HepG2 (cell line): ENCODE measurements at regions not wholly inside any gene's neighbourhood (a gene's known extent, or its start where the extent isn't known, plus 50 kb on each side); places are given as distances from the start of the nearest gene placed in this dataset.
"Not testable (repeated sequence)": the region's sequence is repeated elsewhere in the genome, so short reads cannot be mapped to it uniquely, and the experiment has no call there.

Source experiments
- RXRA ChIP-seq: sonication (generic); formaldehyde crosslinking; IDR thresholded peaks from 2 replicates; pipeline ENCODE4 v1.5.1; 2020; ENCODE audit warnings: missing genetic modification reagents
- SAFB2 ChIP-seq: sonication (generic); formaldehyde crosslinking; IDR thresholded peaks from 2 replicates; pipeline ENCODE4 v1.5.1; 2020; ENCODE audit warnings: missing genetic modification reagents, low read depth, mild to moderate bottlenecking, borderline replicate concordance
- ZSCAN29 ChIP-seq: sonication (generic); formaldehyde crosslinking; conservative IDR thresholded peaks from 2 replicates; pipeline ENCODE4 v1.4.0; 2020; ENCODE audit warnings: mild to moderate bottlenecking, missing genetic modification reagents
- TF ChIP-seq, protein P1 (sequence below): fragments of 450-650 bp; IDR thresholded peaks from 2 replicates; pipeline ENCODE4 v1.6.1; 2016
- TF ChIP-seq, protein P2 (sequence below): sonication (generic); formaldehyde crosslinking; IDR thresholded peaks from 2 replicates; pipeline ENCODE4 v1.5.0; 2020; ENCODE audit warnings: mild to moderate bottlenecking, missing genetic modification reagents, moderate library complexity

DNA sequence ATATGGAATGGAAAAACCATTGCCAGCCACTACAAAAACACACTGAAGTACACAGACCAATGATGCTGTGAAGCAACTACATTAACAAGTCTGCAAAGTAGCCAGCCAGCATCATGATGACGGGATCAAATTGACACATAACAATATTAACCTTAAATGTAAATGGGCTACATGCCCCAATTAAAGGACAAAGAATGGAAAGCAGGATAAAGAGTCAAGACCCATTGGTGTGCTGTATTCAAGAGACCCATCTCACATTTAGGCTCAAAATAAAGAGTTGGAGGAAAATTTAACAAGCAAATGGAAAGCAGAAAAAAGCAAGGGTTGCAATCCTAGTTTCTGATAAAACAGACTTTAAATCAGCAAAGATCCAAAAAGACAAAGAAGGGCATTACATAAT lies 188.5 kb upstream of the HAND2 start:
- TF ChIP-seq ZSCAN29 (CRISPR knock-in tag); RXRA (CRISPR knock-in tag); SAFB2: not testable (repeated sequence)
- TF ChIP-seq, protein P1, sequence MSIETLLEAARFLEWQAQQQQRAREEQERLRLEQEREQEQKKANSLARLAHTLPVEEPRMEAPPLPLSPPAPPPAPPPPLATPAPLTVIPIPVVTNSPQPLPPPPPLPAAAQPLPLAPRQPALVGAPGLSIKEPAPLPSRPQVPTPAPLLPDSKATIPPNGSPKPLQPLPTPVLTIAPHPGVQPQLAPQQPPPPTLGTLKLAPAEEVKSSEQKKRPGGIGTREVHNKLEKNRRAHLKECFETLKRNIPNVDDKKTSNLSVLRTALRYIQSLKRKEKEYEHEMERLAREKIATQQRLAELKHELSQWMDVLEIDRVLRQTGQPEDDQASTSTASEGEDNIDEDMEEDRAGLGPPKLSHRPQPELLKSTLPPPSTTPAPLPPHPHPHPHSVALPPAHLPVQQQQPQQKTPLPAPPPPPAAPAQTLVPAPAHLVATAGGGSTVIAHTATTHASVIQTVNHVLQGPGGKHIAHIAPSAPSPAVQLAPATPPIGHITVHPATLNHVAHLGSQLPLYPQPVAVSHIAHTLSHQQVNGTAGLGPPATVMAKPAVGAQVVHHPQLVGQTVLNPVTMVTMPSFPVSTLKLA, result not testable (repeated sequence)
- TF ChIP-seq, protein P2, sequence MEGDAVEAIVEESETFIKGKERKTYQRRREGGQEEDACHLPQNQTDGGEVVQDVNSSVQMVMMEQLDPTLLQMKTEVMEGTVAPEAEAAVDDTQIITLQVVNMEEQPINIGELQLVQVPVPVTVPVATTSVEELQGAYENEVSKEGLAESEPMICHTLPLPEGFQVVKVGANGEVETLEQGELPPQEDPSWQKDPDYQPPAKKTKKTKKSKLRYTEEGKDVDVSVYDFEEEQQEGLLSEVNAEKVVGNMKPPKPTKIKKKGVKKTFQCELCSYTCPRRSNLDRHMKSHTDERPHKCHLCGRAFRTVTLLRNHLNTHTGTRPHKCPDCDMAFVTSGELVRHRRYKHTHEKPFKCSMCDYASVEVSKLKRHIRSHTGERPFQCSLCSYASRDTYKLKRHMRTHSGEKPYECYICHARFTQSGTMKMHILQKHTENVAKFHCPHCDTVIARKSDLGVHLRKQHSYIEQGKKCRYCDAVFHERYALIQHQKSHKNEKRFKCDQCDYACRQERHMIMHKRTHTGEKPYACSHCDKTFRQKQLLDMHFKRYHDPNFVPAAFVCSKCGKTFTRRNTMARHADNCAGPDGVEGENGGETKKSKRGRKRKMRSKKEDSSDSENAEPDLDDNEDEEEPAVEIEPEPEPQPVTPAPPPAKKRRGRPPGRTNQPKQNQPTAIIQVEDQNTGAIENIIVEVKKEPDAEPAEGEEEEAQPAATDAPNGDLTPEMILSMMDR (CRISPR knock-in tag), result not testable (repeated sequence)
